ENCODE measurements at regions not wholly inside any gene's neighbourhood (a gene's known extent, or its start where the extent isn't known, plus 50 kb on each side); places are given as distances from the start of the nearest gene placed in this dataset.
A peak's percentile ranks its signal among the peaks of the same experiment; 100 is the strongest.

GRCh38 chr2:239765076-239765845 is 259.9 kb downstream of the NDUFA10 start:
- Mint-ChIP-seq H3K27me3 (peaks cover 3% of the 10 kb centered on the region), H3K9me3 (peaks cover 4% of the 10 kb centered on the region), H3K4me3 (no peak overlapping the region), H3K36me3 (ENCODE audit: low read depth) (no peaks in the 10 kb centered on the region), H3K27ac (no peak overlapping the region), H3K4me1 (ENCODE audit: low read depth) (no peaks in the 10 kb centered on the region)
- no peak for DNase-seq

- no peak for DNase-seq
- Mint-ChIP-seq H3K36me3 (ENCODE audit: low read depth) (no peaks in the 10 kb centered on the region), H3K4me3 (no peak overlapping the region), H3K27me3 (peaks cover 3% of the 10 kb centered on the region), H3K27ac (no peak overlapping the region), H3K9me3 (peaks cover 4% of the 10 kb centered on the region), H3K4me1 (ENCODE audit: low read depth) (no peaks in the 10 kb centered on the region)
Observed at GRCh38 chr2:239763433-239764097, 261.6 kb downstream of the NDUFA10 start.

GRCh38 chr2:239762655-239763269 is 262.4 kb downstream of the NDUFA10 start:
- H3K9me3 Mint-ChIP-seq, result peaks cover 4% of the 10 kb centered on the region
- H3K4me1 Mint-ChIP-seq (ENCODE audit: low read depth), result no peaks in the 10 kb centered on the region
- H3K27me3 Mint-ChIP-seq, result peaks cover 4% of the 10 kb centered on the region
- H3K27ac Mint-ChIP-seq, result no peak overlapping the region
- no peaks in the 10 kb centered on the region for H3K36me3 Mint-ChIP-seq (ENCODE audit: low read depth)
- no peak overlapping the region for H3K4me3 Mint-ChIP-seq
- DNase-seq, result no peak

GRCh38 chr2:239762106-239762505 is 263.0 kb downstream of the NDUFA10 start:
- peaks cover 11% of the 10 kb centered on the region for H3K27me3 Mint-ChIP-seq
- H3K9me3 Mint-ChIP-seq, result peaks cover 4% of the 10 kb centered on the region
- H3K36me3 Mint-ChIP-seq (ENCODE audit: low read depth), result no peaks in the 10 kb centered on the region
- H3K4me1 Mint-ChIP-seq (ENCODE audit: low read depth), result peaks cover under 1% of the 10 kb centered on the region
- no peak overlapping the region for H3K4me3 Mint-ChIP-seq
- no peak for DNase-seq
- no peak overlapping the region for H3K27ac Mint-ChIP-seq

GRCh38 chr2:239760596-239760995 is 264.5 kb downstream of the NDUFA10 start:
- H3K36me3 Mint-ChIP-seq (ENCODE audit: low read depth), result no peaks in the 10 kb centered on the region
- DNase-seq, result no peak
- H3K27ac Mint-ChIP-seq, result no peak overlapping the region
- peaks cover 13% of the 10 kb centered on the region for H3K27me3 Mint-ChIP-seq
- peaks cover 4% of the 10 kb centered on the region for H3K9me3 Mint-ChIP-seq
- no peak overlapping the region for H3K4me3 Mint-ChIP-seq
- peaks cover 5% of the 10 kb centered on the region for H3K4me1 Mint-ChIP-seq (ENCODE audit: low read depth)

GRCh38 chr2:239758279-239758877 is 266.8 kb downstream of the NDUFA10 start:
- H3K36me3 Mint-ChIP-seq (ENCODE audit: low read depth), result no peaks in the 10 kb centered on the region
- peaks cover 5% of the 10 kb centered on the region for H3K4me1 Mint-ChIP-seq (ENCODE audit: low read depth)
- no peak for DNase-seq
- H3K27ac Mint-ChIP-seq, result no peak overlapping the region
- peaks cover 15% of the 10 kb centered on the region for H3K27me3 Mint-ChIP-seq
- H3K9me3 Mint-ChIP-seq, result peaks cover 4% of the 10 kb centered on the region
- H3K4me3 Mint-ChIP-seq, result no peak overlapping the region

- Mint-ChIP-seq H3K4me3 (no peak overlapping the region), H3K4me1 (ENCODE audit: low read depth) (peaks cover 8% of the 10 kb centered on the region), H3K27me3 (peaks cover 15% of the 10 kb centered on the region), H3K36me3 (ENCODE audit: low read depth) (no peaks in the 10 kb centered on the region), H3K27ac (no peak overlapping the region), H3K9me3 (peaks cover 4% of the 10 kb centered on the region)
- DNase-seq, result no peak
Observed at GRCh38 chr2:239756790-239757760, 268.1 kb downstream of the NDUFA10 start.

GRCh38 chr2:239756031-239756789 is 268.9 kb downstream of the NDUFA10 start:
- peaks cover 15% of the 10 kb centered on the region for H3K27me3 Mint-ChIP-seq
- DNase-seq, result no peak
- H3K9me3 Mint-ChIP-seq, result peaks cover 4% of the 10 kb centered on the region
- peaks cover 15% of the 10 kb centered on the region for H3K4me1 Mint-ChIP-seq (ENCODE audit: low read depth)
- no peak overlapping the region for H3K27ac Mint-ChIP-seq
- no peaks in the 10 kb centered on the region for H3K36me3 Mint-ChIP-seq (ENCODE audit: low read depth)
- no peak overlapping the region for H3K4me3 Mint-ChIP-seq

- Mint-ChIP-seq H3K9me3 (no peaks in the 10 kb centered on the region), H3K36me3 (ENCODE audit: low read depth) (no peaks in the 10 kb centered on the region), H3K27me3 (peaks cover 12% of the 10 kb centered on the region), H3K27ac (no peak overlapping the region), H3K4me1 (ENCODE audit: low read depth) (peaks cover 16% of the 10 kb centered on the region), H3K4me3 (no peak overlapping the region)
- no peak for DNase-seq
Observed at GRCh38 chr2:239753401-239753837, 271.7 kb downstream of the NDUFA10 start.

- no peak overlapping the region for H3K4me3 Mint-ChIP-seq
- no peak overlapping the region for H3K27ac Mint-ChIP-seq
- no peak for DNase-seq
- H3K4me1 Mint-ChIP-seq (ENCODE audit: low read depth), result peaks cover 16% of the 10 kb centered on the region
- no peaks in the 10 kb centered on the region for H3K36me3 Mint-ChIP-seq (ENCODE audit: low read depth)
- H3K9me3 Mint-ChIP-seq, result no peaks in the 10 kb centered on the region
- peaks cover 12% of the 10 kb centered on the region for H3K27me3 Mint-ChIP-seq
Observed at GRCh38 chr2:239752951-239753350, 272.2 kb downstream of the NDUFA10 start.

- H3K27ac Mint-ChIP-seq, result no peak overlapping the region
- H3K4me1 Mint-ChIP-seq (ENCODE audit: low read depth), result peaks cover 13% of the 10 kb centered on the region
- peaks cover 3% of the 10 kb centered on the region for H3K27me3 Mint-ChIP-seq
- peak; percentile 53 for DNase-seq
- H3K36me3 Mint-ChIP-seq (ENCODE audit: low read depth), result no peaks in the 10 kb centered on the region
- H3K9me3 Mint-ChIP-seq, result no peaks in the 10 kb centered on the region
- no peak overlapping the region for H3K4me3 Mint-ChIP-seq
Observed at GRCh38 chr2:239751679-239752355, 273.3 kb downstream of the NDUFA10 start.

GRCh38 chr2:239750929-239751678 is 274.0 kb downstream of the NDUFA10 start:
- Mint-ChIP-seq H3K9me3 (no peaks in the 10 kb centered on the region), H3K27ac (no peak overlapping the region), H3K36me3 (ENCODE audit: low read depth) (no peaks in the 10 kb centered on the region), H3K27me3 (peaks cover 3% of the 10 kb centered on the region), H3K4me3 (no peak overlapping the region), H3K4me1 (ENCODE audit: low read depth) (peaks cover 11% of the 10 kb centered on the region)
- no peak for DNase-seq
